Lung (tissue), 11 donors: ENCODE measurements at regions not wholly inside any gene's neighbourhood (a gene's known extent, or its start where the extent isn't known, plus 50 kb on each side); places are given as distances from the start of the nearest gene placed in this dataset.

Experiments
- ATAC-seq: fragments of 200-7000 bp; cut with Tn5 transposase; one replicate; pipeline ENCODE4 v1.9.1; 2020; ENCODE audit warnings: moderate number of reproducible peaks; ENCODE audit not compliant: insufficient read depth, low FRiP score
- DNase-seq, 3 donors: peaks; one replicate each; pipeline ENCODE4 v3.0.0-alpha.2; 2013 to 2017
- H3K27ac ChIP-seq, 2 donors: one replicate each; pipeline ENCODE4 v1.5.1; 2013; ENCODE audit warnings: mild to moderate bottlenecking in 2 of 2, moderate library complexity in 2 of 2, control low read depth in 1 of 2, inconsistent platforms in 1 of 2, low read depth in 1 of 2, low read length in 1 of 2
- H3K27me3 ChIP-seq, 3 donors: one replicate each; pipeline ENCODE4 v1.5.1; 2013; ENCODE audit warnings: low read length in 2 of 3; ENCODE audit not compliant: control insufficient read depth in 3 of 3, insufficient read depth in 3 of 3
- H3K36me3 ChIP-seq, 4 donors: one replicate each; pipeline ENCODE4 v1.5.1; 2013; ENCODE audit warnings: low read length in 4 of 4, mild to moderate bottlenecking in 1 of 4, moderate library complexity in 1 of 4; ENCODE audit not compliant: control insufficient read depth in 4 of 4, insufficient read depth in 4 of 4
- H3K4me1 ChIP-seq, 5 donors: one replicate each; pipeline ENCODE4 v1.5.1; 2013; ENCODE audit warnings: low read length in 5 of 5, mild to moderate bottlenecking in 2 of 5, moderate library complexity in 1 of 5; ENCODE audit not compliant: control insufficient read depth in 5 of 5, insufficient read depth in 5 of 5
- H3K4me3 ChIP-seq: one replicate; pipeline ENCODE4 v1.5.1; 2013; ENCODE audit warnings: mild to moderate bottlenecking, control low read depth, moderate library complexity
- H3K9ac ChIP-seq, 2 donors: one replicate each; pipeline ENCODE4 v1.5.1; 2013; ENCODE audit warnings: low read length in 2 of 2, control low read depth in 1 of 2; ENCODE audit not compliant: insufficient read depth in 1 of 2
- H3K9me3 ChIP-seq, 4 donors: one replicate each; pipeline ENCODE4 v1.5.1; 2013; ENCODE audit warnings: low read length in 3 of 4, mild to moderate bottlenecking in 1 of 4, moderate library complexity in 1 of 4; ENCODE audit not compliant: control insufficient read depth in 4 of 4, insufficient read depth in 3 of 4
- CTCF ChIP-seq: IDR thresholded peaks from 2 replicates; pipeline ENCODE4 v1.5.1; 2012; ENCODE audit warnings: mild to moderate bottlenecking; ENCODE audit errors: control extremely low read depth, extremely low read depth
- WGBS, 2 donors: extraction: QIAGEN DNeasy Blood & Tissue Kit; methylation state at CpG; one replicate each; pipeline ENCODE4 v1.1.7; 2013; 5-methylcytosine and 5-hydroxymethylcytosine counted together
- donor health status: control.
- donor health status: control.
- donor health status: Bipolar disorder and iron deficiency.
- donor health status: healthy.
- donor health status: DM: yes; HTN: yes; CAD: no.

GRCh38 chr2:6218926-6219325 is 526.7 kb downstream of the SOX11 start:
- no peaks in the 10 kb centered on the region for H3K36me3 ChIP-seq
- DNase-seq (no peak), ATAC-seq (no peak)
- no peaks in the 10 kb centered on the region for H3K27me3 ChIP-seq
- no peak overlapping the region for H3K4me3 ChIP-seq
- no peaks in the 10 kb centered on the region for H3K4me1 ChIP-seq
- TF ChIP-seq CTCF = no peak
- H3K9me3 ChIP-seq = no peaks in the 10 kb centered on the region
- no peak overlapping the region for H3K9ac ChIP-seq
- no peak overlapping the region for H3K27ac ChIP-seq
- 91 to 93% methylated on average over 4 of the region's 4 CpGs for WGBS, 2 donors

DNA sequence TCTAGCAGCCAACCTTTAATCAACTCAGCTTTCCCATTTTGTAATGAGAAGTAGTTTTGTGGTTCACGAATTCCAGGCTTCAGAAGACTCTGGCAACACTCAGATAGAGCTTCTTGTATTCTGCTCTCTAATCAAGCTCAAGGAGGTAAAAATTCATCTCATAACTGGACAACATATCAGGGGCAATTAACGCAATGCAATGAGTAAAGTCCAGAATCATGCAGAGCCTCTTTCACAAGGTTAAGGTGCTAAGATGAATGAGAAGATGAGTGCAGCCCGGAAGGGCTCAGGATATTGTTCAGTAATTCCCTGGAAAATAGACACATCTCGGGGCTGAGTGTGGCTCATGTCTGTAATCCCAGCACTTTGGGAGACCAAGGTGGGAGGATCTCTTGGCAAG is 527.7 kb downstream of the SOX11 start:
- no peaks in the 10 kb centered on the region for H3K27me3 ChIP-seq
- DNase-seq (no peak), ATAC-seq (no peak)
- WGBS, 2 donors = 89 to 90% methylated on average over 4 of the region's 4 CpGs
- no peak overlapping the region for H3K27ac ChIP-seq
- no peak overlapping the region for H3K4me3 ChIP-seq
- H3K4me1 ChIP-seq = peaks cover 0 to 1% (median 0%) of the 10 kb centered on the region in 5 donors
- no peak overlapping the region for H3K9ac ChIP-seq
- no peaks in the 10 kb centered on the region for H3K9me3 ChIP-seq
- no peaks in the 10 kb centered on the region for H3K36me3 ChIP-seq
- TF ChIP-seq CTCF = no peak

DNA sequence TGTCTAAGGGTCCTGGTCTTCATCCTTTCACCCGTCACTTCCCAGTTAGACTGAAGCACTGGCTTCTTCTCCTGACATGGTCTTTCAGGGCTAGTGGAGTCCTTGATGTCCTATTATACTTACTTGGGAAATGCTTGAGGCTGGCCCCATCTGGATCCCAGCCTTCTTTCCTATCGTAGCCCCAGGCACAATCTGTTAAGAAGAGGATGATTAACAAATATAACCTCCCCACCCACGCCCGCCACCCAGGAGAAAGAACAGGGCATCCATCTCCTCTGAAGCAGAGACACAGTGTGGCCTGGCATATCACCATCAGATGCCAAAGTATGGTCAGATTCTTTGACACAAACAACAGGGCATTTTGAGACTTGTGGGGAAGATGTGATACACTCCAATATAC is 530.1 kb downstream of the SOX11 start:
- no peak overlapping the region for H3K9ac ChIP-seq
- DNase-seq (no peak), ATAC-seq (no peak)
- no peaks in the 10 kb centered on the region for H3K9me3 ChIP-seq
- peaks cover 0 to 1% (median 0%) of the 10 kb centered on the region in 5 donors for H3K4me1 ChIP-seq
- 86 to 89% methylated on average over 4 of the region's 4 CpGs for WGBS, 2 donors
- no peaks in the 10 kb centered on the region for H3K27me3 ChIP-seq
- H3K4me3 ChIP-seq = no peak overlapping the region
- no peaks in the 10 kb centered on the region for H3K36me3 ChIP-seq
- no peak overlapping the region for H3K27ac ChIP-seq
- TF ChIP-seq CTCF = no peak

- DNase-seq = no peak
- H3K9ac ChIP-seq = no peak overlapping the region
- peaks cover 0 to 1% (median 0%) of the 10 kb centered on the region in 5 donors for H3K4me1 ChIP-seq
- H3K27ac ChIP-seq = no peak overlapping the region
- no peak overlapping the region for H3K4me3 ChIP-seq
- no peaks in the 10 kb centered on the region for H3K9me3 ChIP-seq
- no peak for ATAC-seq
- no peaks in the 10 kb centered on the region for H3K36me3 ChIP-seq
- no peak for TF ChIP-seq CTCF
- H3K27me3 ChIP-seq = no peaks in the 10 kb centered on the region
- 60 to 63% methylated on average over 4 of the region's 4 CpGs for WGBS, 2 donors
Measured at GRCh38 chr2:6224267-6224666, 532.1 kb downstream of the SOX11 start.
